Transverse colon (tissue), 4 donors: ENCODE measurements at regions not wholly inside any gene's neighbourhood (a gene's known extent, or its start where the extent isn't known, plus 50 kb on each side); places are given as distances from the start of the nearest gene placed in this dataset.

ENCODE experiments used
- DNase-seq: peaks from one replicate; pipeline ENCODE4 v3.0.0-alpha.2; 2019
- H3K27ac ChIP-seq, 4 donors: fragments of 200-600 bp; sonication (generic); 2 replicates each; pipeline ENCODE4 v1.5.1; 2016 to 2018; ENCODE audit warnings: inconsistent platforms in 4 of 4
- H3K27me3 ChIP-seq: fragments of 200-600 bp; sonication (generic); 2 replicates; pipeline ENCODE4 v1.5.1; 2017; ENCODE audit warnings: inconsistent platforms
- H3K36me3 ChIP-seq, 4 donors: fragments of 200-600 bp; sonication (generic); 2 replicates each; pipeline ENCODE4 v1.5.1; 2017 to 2019; ENCODE audit warnings: inconsistent platforms in 4 of 4
- H3K4me1 ChIP-seq, 4 donors: fragments of 200-600 bp; sonication (generic); 2 replicates each; pipeline ENCODE4 v1.5.1; 2017 to 2020; ENCODE audit warnings: inconsistent platforms in 4 of 4
- H3K4me3 ChIP-seq, 4 donors: fragments of 200-600 bp; sonication (generic); 1 replicate in 1 of 4; 2 replicates in 3 of 4; pipeline versions ENCODE4 v1.5.1 to v1.6.1; 2017 to 2019; ENCODE audit warnings: inconsistent platforms in 4 of 4
- H3K9me3 ChIP-seq, 2 donors: fragments of 200-600 bp; sonication (generic); 2 replicates each; pipeline ENCODE4 v1.5.1; 2017 to 2019; ENCODE audit warnings: inconsistent platforms in 2 of 2
- EP300 ChIP-seq: sonication (generic); formaldehyde crosslinking; IDR thresholded peaks from one replicate; pipeline ENCODE4 v1.6.1; 2017; ENCODE audit warnings: antibody characterized with exemption, low read depth
- POLR2A ChIP-seq: fragments of 450-650 bp; IDR thresholded peaks from one replicate; pipeline ENCODE4 v1.6.1; 2016; ENCODE audit warnings: antibody characterized with exemption, mild to moderate bottlenecking, moderate library complexity
- POLR2AphosphoS5 ChIP-seq, 3 donors: sonication (generic); formaldehyde crosslinking; IDR thresholded peaks; one replicate each; pipeline ENCODE4 v1.6.1; 2016; ENCODE audit warnings: antibody characterized with exemption in 3 of 3
- WGBS, 2 donors: methylation state at CpG; one replicate each; pipeline ENCODE4 v1.1.5; 2018; ENCODE audit warnings: low coverage in 1 of 2; 5-methylcytosine and 5-hydroxymethylcytosine counted together
- in situ Hi-C, 4 donors: fragments of 200-750 bp; cut with MboI; loops; one replicate each; pipeline versions ENCODE4 v1.15.0 to v1.15.1; 2017; ENCODE audit warnings: low sequenced_read_pairs in 3 of 4, low pct_ligation_motif_present in 1 of 4, low pct_unique_long_range_greater_than_20kb in 1 of 4
- intact Hi-C: fragments of 100-400 bp; cut with DNase I; formaldehyde crosslinking; loops from one replicate; pipeline ENCODE4 v1.15.1; 2023; ENCODE audit warnings: low total_unique reads
- TF ChIP-seq, protein P1 (sequence below), 5 experiments: fragments of 200-600 bp in 3 of 5; fragments of 450-650 bp in 2 of 5; sonication (generic) in 3 of 5; IDR thresholded peaks; 1 replicate in 2 of 5; 2 replicates in 3 of 5; pipeline ENCODE4 v1.5.1; 2016 to 2017; ENCODE audit warnings: antibody characterized with exemption in 5 of 5, inconsistent platforms in 3 of 5, mild to moderate bottlenecking in 2 of 5, moderate library complexity in 1 of 5

DNA sequence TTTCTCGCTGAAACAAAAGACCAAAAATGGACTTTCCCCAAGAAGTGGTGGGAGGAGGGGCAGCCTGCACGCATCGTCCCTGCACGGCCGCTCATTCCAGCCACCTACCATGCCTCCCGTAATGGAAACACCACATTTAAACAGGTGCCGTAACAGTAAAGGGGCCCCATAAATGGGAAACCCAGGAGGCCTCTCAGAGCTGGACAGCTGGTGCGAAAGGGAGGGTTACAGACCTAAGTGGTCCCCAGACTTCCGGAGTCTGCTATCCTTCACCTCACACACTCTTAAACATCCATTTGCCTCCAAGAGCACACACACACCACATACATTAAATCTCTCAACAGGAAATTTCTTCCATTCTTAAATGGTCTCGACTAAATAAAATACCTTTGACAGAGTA is 120.7 kb upstream of the SOD1 start:
- no peaks in the 10 kb centered on the region for H3K36me3 ChIP-seq
- no peaks in the 10 kb centered on the region for H3K4me1 ChIP-seq
- H3K27me3 ChIP-seq = no peaks in the 10 kb centered on the region
- intact Hi-C loops (no loop called here), in situ Hi-C loops (no loop called here)
- WGBS, 2 donors = 20 to 74% methylated on average over 1 to 10 of the region's 10 CpGs
- no peaks in the 10 kb centered on the region for H3K9me3 ChIP-seq
- H3K27ac ChIP-seq = no peak overlapping the region
- H3K4me3 ChIP-seq = no peak overlapping the region
- TF ChIP-seq, protein P1, sequence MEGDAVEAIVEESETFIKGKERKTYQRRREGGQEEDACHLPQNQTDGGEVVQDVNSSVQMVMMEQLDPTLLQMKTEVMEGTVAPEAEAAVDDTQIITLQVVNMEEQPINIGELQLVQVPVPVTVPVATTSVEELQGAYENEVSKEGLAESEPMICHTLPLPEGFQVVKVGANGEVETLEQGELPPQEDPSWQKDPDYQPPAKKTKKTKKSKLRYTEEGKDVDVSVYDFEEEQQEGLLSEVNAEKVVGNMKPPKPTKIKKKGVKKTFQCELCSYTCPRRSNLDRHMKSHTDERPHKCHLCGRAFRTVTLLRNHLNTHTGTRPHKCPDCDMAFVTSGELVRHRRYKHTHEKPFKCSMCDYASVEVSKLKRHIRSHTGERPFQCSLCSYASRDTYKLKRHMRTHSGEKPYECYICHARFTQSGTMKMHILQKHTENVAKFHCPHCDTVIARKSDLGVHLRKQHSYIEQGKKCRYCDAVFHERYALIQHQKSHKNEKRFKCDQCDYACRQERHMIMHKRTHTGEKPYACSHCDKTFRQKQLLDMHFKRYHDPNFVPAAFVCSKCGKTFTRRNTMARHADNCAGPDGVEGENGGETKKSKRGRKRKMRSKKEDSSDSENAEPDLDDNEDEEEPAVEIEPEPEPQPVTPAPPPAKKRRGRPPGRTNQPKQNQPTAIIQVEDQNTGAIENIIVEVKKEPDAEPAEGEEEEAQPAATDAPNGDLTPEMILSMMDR (IDR thresholded peaks at IDR 0.05) = no peak
- DNase-seq = no peak

GRCh38 chr21:31537872-31538576 is 121.5 kb upstream of the SOD1 start:
- H3K36me3 ChIP-seq = no peaks in the 10 kb centered on the region
- no peaks in the 10 kb centered on the region for H3K27me3 ChIP-seq
- WGBS, 2 donors = 90 to 92% methylated on average over 10 of the region's 10 CpGs
- no peaks in the 10 kb centered on the region for H3K4me1 ChIP-seq
- TF ChIP-seq, protein P1 (IDR thresholded peaks at IDR 0.05) = no peak
- TF ChIP-seq POLR2A = no peak
- no peak for TF ChIP-seq POLR2AphosphoS5 (IDR thresholded peaks at IDR 0.05)
- TF ChIP-seq EP300 = no peak
- intact Hi-C loops = no loop called here
- H3K27ac ChIP-seq = no peak overlapping the region
- no peak for DNase-seq
- in situ Hi-C loops = no loop called here
- no peak overlapping the region for H3K4me3 ChIP-seq
- no peaks in the 10 kb centered on the region for H3K9me3 ChIP-seq

GRCh38 chr21:31536138-31536537 is 123.4 kb upstream of the SOD1 start:
- intact Hi-C loops = no loop called here
- TF ChIP-seq, protein P1 (IDR thresholded peaks at IDR 0.05) = no peak
- no peak for TF ChIP-seq POLR2AphosphoS5 (IDR thresholded peaks at IDR 0.05)
- no peak for TF ChIP-seq EP300
- no peak for TF ChIP-seq POLR2A
- no peak for DNase-seq
- Histone ChIP-seq H3K9me3 (no peaks in the 10 kb centered on the region), H3K27ac (no peak overlapping the region), H3K36me3 (no peaks in the 10 kb centered on the region), H3K27me3 (no peaks in the 10 kb centered on the region), H3K4me1 (peaks cover 0 to 2% (median 0%) of the 10 kb centered on the region in 4 donors), H3K4me3 (no peak overlapping the region)
- 67 to 96% methylated on average over 1 to 8 of the region's 8 CpGs for WGBS, 2 donors
- in situ Hi-C loops = no loop called here

DNA sequence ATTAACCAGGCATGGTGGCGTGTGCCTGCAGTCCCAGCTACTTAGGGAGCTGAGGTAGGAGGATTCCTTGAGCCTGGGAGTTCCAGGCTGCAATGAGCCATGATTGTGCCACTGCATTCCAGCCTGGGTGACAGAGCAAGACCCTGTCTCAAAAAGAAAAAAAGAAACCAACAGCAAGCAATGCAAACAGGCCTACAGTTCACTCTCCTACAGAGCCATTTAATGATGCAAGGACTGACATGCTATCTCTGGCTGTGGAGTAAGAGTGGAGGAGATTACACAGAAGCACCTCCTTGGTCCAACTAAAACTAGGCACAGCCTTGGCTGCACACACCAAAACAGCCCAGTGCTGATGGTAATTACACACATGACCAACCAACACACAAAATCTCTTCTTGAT is 127.5 kb upstream of the SOD1 start:
- 78 to 100% methylated on average over 1 of the region's 1 CpG for WGBS, 2 donors
- no peak for DNase-seq
- H3K27ac ChIP-seq = no peak overlapping the region
- H3K4me1 ChIP-seq = peaks cover 0 to 13% (median 2%) of the 10 kb centered on the region in 4 donors
- intact Hi-C loops = no loop called here
- TF ChIP-seq POLR2AphosphoS5 (IDR thresholded peaks at IDR 0.05) (no peak), POLR2A (no peak), EP300 (no peak)
- TF ChIP-seq, protein P1 (IDR thresholded peaks at IDR 0.05) = no peak
- in situ Hi-C loops = no loop called here
- no peaks in the 10 kb centered on the region for H3K9me3 ChIP-seq
- no peaks in the 10 kb centered on the region for H3K27me3 ChIP-seq
- no peaks in the 10 kb centered on the region for H3K36me3 ChIP-seq
- H3K4me3 ChIP-seq = no peak overlapping the region
